CD1c-positive myeloid dendritic cell (primary cell): ENCODE measurements at regions not wholly inside any gene's neighbourhood (a gene's known extent, or its start where the extent isn't known, plus 50 kb on each side); places are given as distances from the start of the nearest gene placed in this dataset.

Experiments used
- DNase-seq: peaks from one replicate; pipeline ENCODE4 v3.0.0-alpha.2; 2016; ENCODE audit errors: extremely low spot score

- no peak for DNase-seq
Observed at GRCh38 chr4:45985038-45985437, 138.8 kb downstream of the GABRG1 start.

DNA sequence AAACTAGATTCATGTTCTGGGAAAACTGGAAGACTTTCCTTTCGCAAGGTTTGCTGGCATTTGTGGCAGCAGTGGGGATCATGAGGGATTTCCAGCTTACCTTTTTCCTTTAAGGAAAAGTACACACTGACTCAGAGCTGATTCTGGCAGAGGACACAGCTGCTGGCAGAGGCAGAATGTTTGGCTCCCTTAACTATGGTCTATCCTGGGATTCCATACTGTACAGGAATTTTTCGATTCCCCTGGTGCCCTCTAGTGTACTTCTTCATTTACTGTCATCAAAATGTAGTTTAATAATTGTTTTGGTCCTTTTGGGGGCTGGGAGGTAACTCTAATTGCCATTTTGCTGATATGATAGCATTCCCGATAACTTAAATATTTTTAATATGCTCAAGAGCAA is 152.7 kb downstream of the GABRG1 start:
- no peak for DNase-seq

GRCh38 chr4:45957353-45957752 is 166.5 kb downstream of the GABRG1 start:
- DNase-seq = no peak

- DNase-seq = no peak
Observed at GRCh38 chr4:45954276-45954675, 169.6 kb downstream of the GABRG1 start.

DNA sequence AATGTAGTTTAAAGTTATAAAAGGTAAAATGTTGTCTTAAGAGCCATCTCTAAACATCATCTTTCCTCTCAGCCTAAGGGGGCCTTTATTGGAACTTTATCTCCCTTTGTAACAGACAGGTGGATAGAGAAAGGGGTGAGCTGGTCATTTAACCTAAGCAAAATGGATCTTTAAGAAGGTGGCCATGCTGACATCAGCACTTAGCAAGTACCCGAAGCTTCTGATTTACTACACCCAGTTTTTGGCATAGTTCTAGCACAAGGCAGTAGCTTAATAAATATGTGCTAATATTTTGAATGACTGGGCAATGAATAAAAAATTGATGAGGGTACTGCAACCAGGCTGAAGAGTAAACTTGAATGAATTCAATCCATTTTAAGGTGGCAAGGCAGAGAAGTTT is 172.7 kb downstream of the GABRG1 start:
- no peak for DNase-seq

DNA sequence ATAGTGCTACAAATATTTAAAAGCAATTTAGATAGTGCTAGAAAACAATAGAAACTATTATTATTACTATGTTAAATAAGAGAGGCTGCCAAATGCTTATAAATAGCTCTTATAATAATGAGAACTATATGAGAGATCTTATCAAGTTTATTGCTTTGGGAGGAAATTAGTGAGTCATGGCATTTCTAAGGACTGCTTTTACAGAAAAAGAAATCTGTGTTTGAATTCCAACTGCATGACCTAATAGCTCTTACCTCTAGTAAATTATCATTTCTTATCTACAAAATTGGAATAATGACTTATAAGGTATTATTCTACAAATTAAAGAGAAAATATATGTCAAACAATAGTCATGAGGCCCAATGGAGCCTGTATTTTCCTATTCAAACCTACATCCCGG is 177.2 kb downstream of the GABRG1 start:
- DNase-seq = no peak

GRCh38 chr4:45944000-45944399 is 179.9 kb downstream of the GABRG1 start:
- no peak for DNase-seq

- DNase-seq = no peak
Observed at GRCh38 chr4:45939056-45939455, 184.8 kb downstream of the GABRG1 start.

- DNase-seq = no peak
Observed at GRCh38 chr4:45931154-45931553, 192.7 kb downstream of the GABRG1 start.

DNA sequence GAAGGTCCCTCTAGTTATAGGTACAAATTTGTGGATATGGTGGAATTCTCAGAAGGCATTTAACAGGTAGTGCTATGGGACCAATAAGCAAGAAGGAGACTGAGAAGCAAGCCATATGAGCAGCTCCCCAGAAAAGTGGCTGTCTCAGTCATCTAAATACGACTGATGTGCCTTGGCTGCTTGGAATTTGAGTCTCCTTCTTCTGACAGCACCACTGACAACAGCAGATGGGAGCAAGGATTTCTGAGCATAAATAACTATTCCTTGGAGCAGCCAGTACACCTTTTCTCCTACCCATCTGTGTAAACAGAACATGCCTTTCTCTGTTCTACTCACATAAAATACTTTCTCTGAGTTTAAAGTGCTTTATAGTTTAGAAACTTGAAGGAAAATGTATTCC is 196.2 kb downstream of the GABRG1 start:
- DNase-seq = no peak

DNA sequence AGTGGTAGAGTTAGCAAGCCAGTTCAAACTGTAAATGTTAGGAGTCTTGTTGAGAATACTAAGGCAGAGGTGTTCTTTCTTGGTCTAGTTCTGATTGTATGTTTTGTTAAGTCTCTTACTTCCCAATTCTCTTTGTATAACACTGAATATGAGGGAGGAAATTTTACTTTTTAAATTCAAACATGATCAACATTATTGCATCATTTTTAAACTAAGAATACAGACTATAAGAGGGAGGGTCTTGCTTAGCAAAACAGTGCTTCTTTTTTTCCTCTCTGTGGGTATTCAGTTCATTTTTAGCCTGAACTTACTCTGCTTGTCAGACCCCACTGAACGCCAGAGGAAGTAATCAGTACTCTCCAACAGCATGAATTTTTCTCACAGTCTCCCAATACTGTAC is 198.0 kb downstream of the GABRG1 start:
- no peak for DNase-seq

DNA sequence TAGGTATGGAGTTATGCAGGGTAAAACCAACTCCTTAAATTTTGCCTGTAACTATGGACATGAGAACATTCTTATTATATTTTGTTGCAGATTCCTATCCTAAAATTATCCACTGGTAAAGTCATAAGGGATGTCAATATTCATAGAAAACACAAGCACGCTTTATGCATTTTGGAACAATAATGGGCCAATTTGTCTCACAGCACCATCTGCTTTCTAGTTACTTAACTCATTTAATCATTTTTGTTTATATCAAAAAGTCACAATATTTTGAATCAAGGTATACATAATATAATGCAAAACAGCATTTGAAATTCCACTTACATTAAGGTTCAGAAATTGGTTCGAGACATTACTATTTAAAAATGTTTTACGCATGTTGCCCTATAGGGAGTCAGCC is 203.0 kb downstream of the GABRG1 start:
- no peak for DNase-seq

GRCh38 chr4:45910511-45910910 is 213.3 kb downstream of the GABRG1 start:
- no peak for DNase-seq

- DNase-seq = no peak
Observed at GRCh38 chr4:45897946-45898585, 225.8 kb downstream of the GABRG1 start.

DNA sequence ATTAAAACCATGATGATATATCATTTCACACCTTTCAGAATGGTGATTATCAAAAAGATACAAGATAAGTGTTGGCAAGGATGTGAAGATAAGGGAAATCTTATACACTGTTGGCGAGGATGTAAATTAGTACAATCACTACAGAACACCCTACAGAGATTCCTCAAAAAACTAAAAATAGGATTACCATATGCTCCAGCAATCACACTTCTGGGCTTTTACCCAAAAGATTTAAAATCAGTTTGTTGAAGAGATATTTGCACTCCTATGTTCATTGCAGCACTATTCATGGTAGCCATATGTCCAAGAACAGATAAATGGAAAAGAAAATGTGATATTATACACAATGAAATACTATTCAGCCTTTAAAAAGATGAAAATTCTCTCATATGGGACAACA is 240.4 kb downstream of the GABRG1 start:
- DNase-seq = no peak

DNA sequence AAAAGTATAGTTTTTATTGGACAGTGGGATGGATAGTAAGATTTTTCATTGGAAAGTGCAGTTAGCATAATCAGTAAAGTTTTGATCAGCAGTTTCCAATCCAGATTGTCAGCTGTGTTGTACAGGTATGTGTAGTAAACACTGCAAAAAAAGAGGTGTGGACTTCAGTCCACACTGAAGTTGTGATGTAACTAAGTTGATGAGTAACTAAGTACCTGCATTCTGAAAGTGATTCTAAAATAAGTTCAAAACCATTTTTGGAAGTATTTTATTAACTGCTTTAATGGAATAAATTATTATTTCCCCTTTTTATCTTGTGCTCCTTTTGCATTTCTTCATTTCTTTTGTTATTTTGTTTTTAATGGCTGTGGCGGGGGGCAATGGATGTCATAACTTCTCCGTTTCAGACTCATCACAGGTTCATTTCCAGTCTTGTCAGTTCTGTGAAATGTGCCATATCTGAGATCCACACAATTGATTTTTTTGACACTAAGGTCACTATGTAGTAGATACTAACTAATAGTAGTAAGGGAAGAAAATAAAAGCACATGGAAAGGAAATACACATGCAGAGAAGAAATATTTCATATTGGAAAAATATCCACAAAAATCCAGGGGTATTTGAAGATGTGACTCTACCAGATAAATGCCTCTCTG is 247.5 kb downstream of the GABRG1 start:
- DNase-seq = no peak

DNA sequence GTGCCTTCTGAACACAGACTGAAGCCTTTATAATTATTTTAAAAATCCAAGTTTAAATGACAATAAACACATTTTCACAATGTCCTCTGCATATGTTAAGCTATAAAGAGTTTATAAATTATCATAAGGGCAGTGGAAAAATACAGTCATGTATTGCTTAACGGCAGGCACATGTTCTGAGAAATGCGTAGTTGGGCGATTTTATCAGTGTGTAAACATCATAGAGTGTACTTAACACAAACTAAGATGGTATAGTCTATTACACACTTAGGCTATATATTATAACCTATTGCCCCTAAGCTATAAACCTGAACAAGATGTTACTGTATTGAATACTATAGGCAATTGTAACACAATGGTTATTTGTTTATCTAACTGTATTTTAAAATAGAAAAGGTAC is 254.7 kb downstream of the GABRG1 start:
- no peak for DNase-seq

GRCh38 chr4:45865781-45866180 is 258.1 kb downstream of the GABRG1 start:
- DNase-seq = no peak

DNA sequence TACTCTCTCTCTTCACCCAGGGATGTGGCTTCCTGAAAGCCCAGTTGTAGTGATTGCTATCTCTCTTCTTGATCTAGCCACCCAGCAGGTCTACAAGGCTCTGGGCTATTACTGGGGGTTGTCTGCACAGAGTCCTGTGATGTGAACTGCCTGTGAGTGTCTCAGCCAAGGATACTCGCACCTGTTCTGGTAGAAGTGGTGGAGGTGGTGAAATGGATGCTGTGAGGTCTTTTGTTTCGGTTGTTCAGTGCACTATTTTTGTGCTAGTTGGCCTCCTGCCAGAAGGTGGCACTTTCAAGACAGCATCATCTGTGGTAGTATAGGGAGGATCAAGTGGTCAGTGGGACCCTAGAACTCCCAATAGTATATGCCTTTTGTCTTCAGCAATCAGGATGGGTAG is 268.0 kb downstream of the GABRG1 start:
- DNase-seq = no peak

DNA sequence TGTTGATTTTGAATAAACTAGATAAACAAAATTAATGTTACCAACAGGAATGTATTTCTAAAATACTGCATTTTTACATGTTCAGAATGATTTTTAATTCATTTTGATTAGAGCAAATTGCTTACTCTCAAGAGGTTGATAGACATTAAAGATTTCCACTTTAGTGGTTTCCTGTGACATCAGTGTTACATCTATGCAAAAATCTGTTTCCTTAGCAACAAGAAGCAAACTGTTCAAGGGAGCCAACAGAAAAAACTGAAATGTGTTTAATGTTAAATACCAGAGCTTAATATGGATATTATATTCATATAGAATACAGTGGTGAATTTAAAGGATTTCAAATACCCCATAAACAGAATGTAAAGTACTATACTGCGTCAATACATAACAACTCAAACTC is 277.8 kb downstream of the GABRG1 start:
- DNase-seq = no peak

GRCh38 chr4:45841791-45842190 is 282.1 kb downstream of the GABRG1 start:
- DNase-seq = no peak

GRCh38 chr4:45831692-45832091 is 292.2 kb downstream of the GABRG1 start:
- DNase-seq = no peak

DNA sequence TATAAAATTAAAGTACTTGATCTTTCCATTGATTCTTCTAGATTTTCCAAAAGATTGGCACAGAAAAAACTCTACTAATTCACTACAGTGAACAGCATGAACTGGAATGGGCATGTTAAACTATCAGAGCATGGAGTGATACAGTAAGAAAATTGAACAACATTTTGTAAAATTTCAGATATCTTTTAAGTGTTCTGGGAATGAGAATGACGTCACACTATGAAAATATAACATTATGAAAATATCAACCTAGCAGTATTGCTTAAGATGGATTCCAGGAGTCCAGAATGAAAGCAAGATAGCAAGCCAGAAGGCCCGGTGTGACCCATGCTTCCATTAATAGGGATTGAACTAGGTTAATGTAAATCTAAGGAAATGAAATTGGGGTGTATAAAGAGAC is 319.9 kb downstream of the GABRG1 start:
- DNase-seq = no peak

DNA sequence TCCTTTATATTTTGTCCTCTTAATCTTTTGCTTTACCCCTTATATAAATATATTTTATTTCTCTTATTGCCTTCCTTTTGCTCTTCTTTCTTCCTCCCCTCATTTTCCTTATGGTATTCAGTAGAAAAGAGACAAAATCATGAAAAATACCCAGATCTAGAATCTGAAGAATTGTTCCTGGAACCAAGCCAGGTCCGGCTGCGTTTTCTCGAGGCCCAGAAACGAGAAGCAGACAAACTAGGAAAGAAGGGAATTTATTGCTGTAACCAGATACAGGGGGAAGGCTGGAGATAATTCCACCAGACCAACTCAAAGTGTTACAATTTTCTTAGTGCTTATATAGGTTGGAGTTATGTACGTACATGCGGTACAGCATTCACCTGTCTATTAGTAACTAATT is 328.7 kb downstream of the GABRG1 start:
- DNase-seq = no peak
